ENCODE measurements at regions not wholly inside any gene's neighbourhood (a gene's known extent, or its start where the extent isn't known, plus 50 kb on each side); places are given as distances from the start of the nearest gene placed in this dataset.

DNA sequence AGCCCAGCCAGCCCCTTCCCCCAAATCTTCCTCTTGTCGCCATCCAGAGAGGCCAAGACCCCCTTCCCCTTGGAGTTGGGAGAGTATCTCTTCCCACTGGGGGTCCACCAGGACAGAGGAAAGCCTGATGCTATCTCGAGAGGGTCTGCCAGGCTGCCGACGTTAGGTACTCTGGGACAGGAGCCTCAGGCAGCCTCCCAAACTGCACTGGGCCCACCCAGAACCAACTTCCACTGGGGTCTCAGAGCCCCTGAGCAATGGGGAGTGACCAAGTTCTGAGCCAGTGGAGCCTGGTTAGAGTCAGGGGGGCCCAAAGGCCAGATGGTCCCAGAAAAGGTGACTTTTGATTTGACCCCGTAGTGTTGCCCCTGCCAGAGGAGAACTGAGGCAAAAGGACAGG is 189.1 kb downstream of the INHBB start:
- no peak for TF ChIP-seq EZH2 (IDR thresholded peaks at IDR 0.05; ENCODE audit: low read length, missing control alignments)
- TF ChIP-seq, protein P1, sequence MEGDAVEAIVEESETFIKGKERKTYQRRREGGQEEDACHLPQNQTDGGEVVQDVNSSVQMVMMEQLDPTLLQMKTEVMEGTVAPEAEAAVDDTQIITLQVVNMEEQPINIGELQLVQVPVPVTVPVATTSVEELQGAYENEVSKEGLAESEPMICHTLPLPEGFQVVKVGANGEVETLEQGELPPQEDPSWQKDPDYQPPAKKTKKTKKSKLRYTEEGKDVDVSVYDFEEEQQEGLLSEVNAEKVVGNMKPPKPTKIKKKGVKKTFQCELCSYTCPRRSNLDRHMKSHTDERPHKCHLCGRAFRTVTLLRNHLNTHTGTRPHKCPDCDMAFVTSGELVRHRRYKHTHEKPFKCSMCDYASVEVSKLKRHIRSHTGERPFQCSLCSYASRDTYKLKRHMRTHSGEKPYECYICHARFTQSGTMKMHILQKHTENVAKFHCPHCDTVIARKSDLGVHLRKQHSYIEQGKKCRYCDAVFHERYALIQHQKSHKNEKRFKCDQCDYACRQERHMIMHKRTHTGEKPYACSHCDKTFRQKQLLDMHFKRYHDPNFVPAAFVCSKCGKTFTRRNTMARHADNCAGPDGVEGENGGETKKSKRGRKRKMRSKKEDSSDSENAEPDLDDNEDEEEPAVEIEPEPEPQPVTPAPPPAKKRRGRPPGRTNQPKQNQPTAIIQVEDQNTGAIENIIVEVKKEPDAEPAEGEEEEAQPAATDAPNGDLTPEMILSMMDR (conservative IDR thresholded peaks at IDR 0.05 in 1 of 2, IDR thresholded peaks at IDR 0.05 in 1 of 2; ENCODE audit: low read depth in 1 of 2, low read length in 2 of 2), result no peak
